Gastroesophageal sphincter (tissue), 3 donors: ENCODE measurements at regions not wholly inside any gene's neighbourhood (a gene's known extent, or its start where the extent isn't known, plus 50 kb on each side); places are given as distances from the start of the nearest gene placed in this dataset.

ENCODE experiments used
- CTCF ChIP-seq, 4 experiments: fragments of 200-600 bp in 2 of 4; fragments of 450-650 bp in 2 of 4; sonication (generic) in 1 of 4; IDR thresholded peaks; one replicate each; pipeline ENCODE4 v1.5.1; 2017 to 2019; ENCODE audit warnings: antibody characterized with exemption in 4 of 4, mild to moderate bottlenecking in 2 of 4, moderate library complexity in 2 of 4
- POLR2A ChIP-seq, 2 donors: fragments of 450-650 bp; IDR thresholded peaks; one replicate each; pipeline ENCODE4 v1.6.1; 2017; ENCODE audit warnings: antibody characterized with exemption in 2 of 2, mild to moderate bottlenecking in 2 of 2, moderate library complexity in 1 of 2

- TF ChIP-seq POLR2A (IDR thresholded peaks at IDR 0.05) (no peak), CTCF (IDR thresholded peaks at IDR 0.05) (no peak)
Observed at GRCh38 chr11:98398508-98398907, 622.2 kb upstream of the CNTN5 start.
